RWPE2 (cell line): ENCODE measurements at regions not wholly inside any gene's neighbourhood (a gene's known extent, or its start where the extent isn't known, plus 50 kb on each side); places are given as distances from the start of the nearest gene placed in this dataset.

Source experiments
- ATAC-seq: fragments of 200-7000 bp; cut with Tn5 transposase; 3 replicates; pipeline ENCODE4 v1.9.1; 2021; ENCODE audit warnings: low read depth
- DNase-seq: peaks from one replicate; pipeline ENCODE4 v3.0.0-alpha.2; 2020; ENCODE audit warnings: low spot score
- H3K27ac ChIP-seq: fragments of 450-650 bp; 2 replicates; pipeline ENCODE4 v1.5.1; 2017; ENCODE audit warnings: mild to moderate bottlenecking; ENCODE audit not compliant: poor library complexity, severe bottlenecking
- H3K27me3 ChIP-seq: fragments of 250-450 bp; sonication (Bioruptor Pico); 2 replicates; pipeline ENCODE4 v1.5.1; 2021; ENCODE audit warnings: mild to moderate bottlenecking, moderate library complexity; ENCODE audit not compliant: insufficient read depth, poor library complexity, severe bottlenecking
- H3K36me3 ChIP-seq: fragments of 250-450 bp; sonication (Bioruptor Pico); 2 replicates; pipeline ENCODE4 v1.5.1; 2020; ENCODE audit warnings: low read depth, mild to moderate bottlenecking, moderate library complexity
- H3K4me1 ChIP-seq: fragments of 250-450 bp; sonication (Bioruptor Pico); 2 replicates; pipeline ENCODE4 v1.5.1; 2021; ENCODE audit warnings: mild to moderate bottlenecking, moderate library complexity; ENCODE audit not compliant: insufficient read depth, poor library complexity, severe bottlenecking
- H3K4me3 ChIP-seq: fragments of 250-450 bp; sonication (Bioruptor Pico); 2 replicates; pipeline ENCODE4 v1.5.1; 2021; ENCODE audit warnings: mild to moderate bottlenecking, moderate library complexity; ENCODE audit not compliant: severe bottlenecking
- H3K9me3 ChIP-seq: fragments of 250-450 bp; sonication (Bioruptor Pico); 2 replicates; pipeline ENCODE4 v1.5.1; 2021; ENCODE audit warnings: mild to moderate bottlenecking, moderate library complexity; ENCODE audit not compliant: severe bottlenecking
- TF ChIP-seq, protein P1 (sequence below): fragments of 450-650 bp; IDR thresholded peaks from one replicate; pipeline ENCODE4 v1.5.1; 2017; ENCODE audit warnings: mild to moderate bottlenecking, moderate library complexity; ENCODE audit not compliant: poor library complexity, severe bottlenecking

DNA sequence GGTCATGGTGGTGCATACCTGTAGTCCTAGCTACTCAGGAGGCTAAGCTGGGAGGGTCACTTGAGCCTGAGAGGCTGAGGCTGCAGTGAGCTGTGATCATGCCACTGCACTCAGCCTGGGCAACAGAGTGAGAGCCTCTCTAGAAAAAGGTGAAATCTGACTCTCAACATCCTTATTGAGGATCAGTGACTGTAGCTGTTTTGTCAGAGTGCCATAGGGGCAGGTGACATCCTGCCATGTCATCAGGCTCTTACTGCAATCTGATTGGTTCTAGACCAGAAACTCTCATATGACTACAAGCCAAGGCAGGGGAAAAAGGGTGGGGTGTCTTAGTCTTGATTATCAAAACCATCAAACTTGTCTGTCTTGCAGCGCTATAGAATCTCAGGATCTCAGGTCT is 62.8 kb upstream of the NGF start:
- H3K36me3 ChIP-seq = no peaks in the 10 kb centered on the region
- peaks cover 9% of the 10 kb centered on the region for H3K4me1 ChIP-seq
- no peak for DNase-seq

DNA sequence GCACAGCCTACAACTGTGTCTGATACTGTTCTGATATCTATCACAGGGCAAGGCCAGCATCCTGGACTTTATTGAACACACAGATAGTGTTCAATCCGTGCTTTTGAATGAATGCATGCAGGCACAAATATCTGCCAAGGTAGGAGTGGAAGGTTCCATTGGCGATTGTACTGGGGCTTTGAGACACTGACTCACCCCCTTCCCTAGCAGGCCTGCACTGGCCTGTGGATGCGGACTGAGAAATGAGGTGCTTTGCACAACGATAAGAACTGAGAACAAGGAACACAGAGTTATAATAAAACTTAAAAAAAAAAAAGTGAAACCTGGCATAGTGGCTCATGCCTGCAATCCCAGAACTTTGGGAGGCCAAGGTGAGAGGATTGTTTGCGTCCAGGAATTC is 62.4 kb upstream of the NGF start:
- Histone ChIP-seq H3K4me1 (peaks cover 9% of the 10 kb centered on the region), H3K4me3 (no peak overlapping the region), H3K27ac (no peak overlapping the region), H3K27me3 (no peaks in the 10 kb centered on the region), H3K36me3 (no peaks in the 10 kb centered on the region), H3K9me3 (no peaks in the 10 kb centered on the region)
- DNase-seq (no peak), ATAC-seq (peak; percentile 72)
- TF ChIP-seq, protein P1, sequence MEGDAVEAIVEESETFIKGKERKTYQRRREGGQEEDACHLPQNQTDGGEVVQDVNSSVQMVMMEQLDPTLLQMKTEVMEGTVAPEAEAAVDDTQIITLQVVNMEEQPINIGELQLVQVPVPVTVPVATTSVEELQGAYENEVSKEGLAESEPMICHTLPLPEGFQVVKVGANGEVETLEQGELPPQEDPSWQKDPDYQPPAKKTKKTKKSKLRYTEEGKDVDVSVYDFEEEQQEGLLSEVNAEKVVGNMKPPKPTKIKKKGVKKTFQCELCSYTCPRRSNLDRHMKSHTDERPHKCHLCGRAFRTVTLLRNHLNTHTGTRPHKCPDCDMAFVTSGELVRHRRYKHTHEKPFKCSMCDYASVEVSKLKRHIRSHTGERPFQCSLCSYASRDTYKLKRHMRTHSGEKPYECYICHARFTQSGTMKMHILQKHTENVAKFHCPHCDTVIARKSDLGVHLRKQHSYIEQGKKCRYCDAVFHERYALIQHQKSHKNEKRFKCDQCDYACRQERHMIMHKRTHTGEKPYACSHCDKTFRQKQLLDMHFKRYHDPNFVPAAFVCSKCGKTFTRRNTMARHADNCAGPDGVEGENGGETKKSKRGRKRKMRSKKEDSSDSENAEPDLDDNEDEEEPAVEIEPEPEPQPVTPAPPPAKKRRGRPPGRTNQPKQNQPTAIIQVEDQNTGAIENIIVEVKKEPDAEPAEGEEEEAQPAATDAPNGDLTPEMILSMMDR = no peak

More for the DNA sequence above, 62.8 kb upstream of the NGF start:
- no peaks in the 10 kb centered on the region for H3K9me3 ChIP-seq
- H3K4me3 ChIP-seq = no peak overlapping the region
- no peak for ATAC-seq
- TF ChIP-seq, protein P1 = no peak
- no peaks in the 10 kb centered on the region for H3K27me3 ChIP-seq
- H3K27ac ChIP-seq = no peak overlapping the region

DNA sequence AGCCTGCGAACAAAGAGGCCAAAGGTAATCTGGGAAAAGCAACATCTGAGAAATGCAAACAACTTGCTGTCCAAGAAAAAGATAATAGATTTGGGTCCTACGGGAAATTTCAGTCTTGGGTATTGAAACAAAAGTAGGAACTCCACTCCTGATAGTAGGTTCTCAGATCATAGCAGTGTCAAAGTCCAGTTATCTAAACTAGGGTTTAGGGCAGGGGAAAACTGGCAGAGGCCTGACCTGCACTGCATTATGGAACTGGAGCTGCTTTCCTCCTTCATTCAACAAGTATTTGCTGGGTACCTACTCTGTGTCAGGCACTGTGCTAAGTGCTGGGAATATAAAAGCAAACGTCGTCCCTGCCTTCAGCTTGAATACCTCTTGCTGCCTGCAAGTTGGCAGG is 60.7 kb upstream of the NGF start:
- no peaks in the 10 kb centered on the region for H3K9me3 ChIP-seq
- no peak overlapping the region for H3K4me3 ChIP-seq
- H3K36me3 ChIP-seq = no peaks in the 10 kb centered on the region
- H3K4me1 ChIP-seq = peaks cover 9% of the 10 kb centered on the region
- no peak for DNase-seq
- ATAC-seq = no peak
- no peak overlapping the region for H3K27ac ChIP-seq
- H3K27me3 ChIP-seq = no peaks in the 10 kb centered on the region
- TF ChIP-seq, protein P1 = no peak
